ENCODE measurements at regions not wholly inside any gene's neighbourhood (a gene's known extent, or its start where the extent isn't known, plus 50 kb on each side); places are given as distances from the start of the nearest gene placed in this dataset.

DNA sequence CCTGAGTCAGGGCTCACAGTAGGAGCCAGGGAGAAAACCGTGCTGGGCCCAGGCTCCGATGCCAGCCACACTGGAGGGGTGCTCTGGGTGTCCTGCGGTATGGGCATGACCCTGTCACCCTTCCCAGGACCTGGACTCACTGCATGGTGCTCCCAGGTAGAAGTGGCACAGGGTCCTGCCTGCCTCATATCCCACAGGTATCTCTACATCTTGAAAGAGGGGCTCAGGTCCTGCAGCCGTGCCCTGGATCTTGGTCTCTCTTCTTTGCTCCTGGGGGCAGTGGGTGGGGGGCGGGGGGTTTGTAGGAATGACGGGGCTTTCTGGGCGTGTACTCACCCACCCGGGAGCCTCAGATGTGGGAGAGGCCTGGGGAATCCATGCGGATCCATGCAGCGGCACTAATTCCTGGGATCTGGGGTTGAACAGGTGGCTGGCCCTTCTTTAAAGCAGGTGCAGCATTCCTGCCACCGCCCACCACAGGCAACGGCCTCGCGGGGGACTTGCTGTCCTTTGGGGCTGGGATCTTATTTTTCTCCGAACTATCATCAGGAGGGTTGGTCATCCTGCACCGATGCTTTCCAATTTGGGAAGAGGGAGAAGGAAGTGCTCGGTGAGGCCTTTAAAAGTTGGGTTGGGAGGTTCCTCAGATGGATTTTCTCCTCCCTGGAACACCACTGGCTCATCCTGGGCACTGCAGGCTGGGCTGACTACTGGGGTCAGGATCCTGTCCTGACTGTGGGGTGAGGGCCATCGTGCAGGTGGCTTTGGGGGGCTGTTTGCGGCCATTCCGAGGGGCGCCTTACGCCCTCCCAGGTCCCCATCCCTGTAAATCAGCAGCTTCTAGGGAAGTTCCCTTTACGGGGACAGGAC, 886.4 kb downstream of the BRD1 start:
- CTCF ChIA-PET, result no interaction called here

GRCh38 chr22:48940266-48941032, 887.2 kb downstream of the BRD1 start:
- CTCF ChIA-PET, result no interaction called here

More for the DNA sequence above, 886.4 kb downstream of the BRD1 start:
- POLR2A ChIA-PET, result no interaction called here
- Histone ChIP-seq H3K4me3 (ENCODE audit: low read depth, low read length) (no peak overlapping the region), H3K36me3 (ENCODE audit: control insufficient read depth in 2 of 2, insufficient read depth in 1 of 2, low read length in 2 of 2) (no peaks in the 10 kb centered on the region), H3K9me3 (ENCODE audit: control insufficient read depth, insufficient read depth, low read depth, low read length) (no peaks in the 10 kb centered on the region), H3K4me1 (ENCODE audit: control insufficient read depth, insufficient read depth, low read length) (no peaks in the 10 kb centered on the region), H3K27ac (ENCODE audit: extremely low read depth, low read depth, low read length) (no peak overlapping the region)
- no peak for TF ChIP-seq ZSCAN18 (tag by site-specific recombination; IDR thresholded peaks at IDR 0.05)
- no peak for TF ChIP-seq ZNF335 (tag by site-specific recombination; conservative IDR thresholded peaks at IDR 0.05)
- TF ChIP-seq ZNF157 (tag by site-specific recombination; IDR thresholded peaks at IDR 0.05), result no peak
- no peak for TF ChIP-seq TSHZ1 (tag by site-specific recombination; IDR thresholded peaks at IDR 0.05; ENCODE audit: borderline replicate concordance)
- TF ChIP-seq GLI4 (tag by site-specific recombination; IDR thresholded peaks at IDR 0.05), result no peak

DNA sequence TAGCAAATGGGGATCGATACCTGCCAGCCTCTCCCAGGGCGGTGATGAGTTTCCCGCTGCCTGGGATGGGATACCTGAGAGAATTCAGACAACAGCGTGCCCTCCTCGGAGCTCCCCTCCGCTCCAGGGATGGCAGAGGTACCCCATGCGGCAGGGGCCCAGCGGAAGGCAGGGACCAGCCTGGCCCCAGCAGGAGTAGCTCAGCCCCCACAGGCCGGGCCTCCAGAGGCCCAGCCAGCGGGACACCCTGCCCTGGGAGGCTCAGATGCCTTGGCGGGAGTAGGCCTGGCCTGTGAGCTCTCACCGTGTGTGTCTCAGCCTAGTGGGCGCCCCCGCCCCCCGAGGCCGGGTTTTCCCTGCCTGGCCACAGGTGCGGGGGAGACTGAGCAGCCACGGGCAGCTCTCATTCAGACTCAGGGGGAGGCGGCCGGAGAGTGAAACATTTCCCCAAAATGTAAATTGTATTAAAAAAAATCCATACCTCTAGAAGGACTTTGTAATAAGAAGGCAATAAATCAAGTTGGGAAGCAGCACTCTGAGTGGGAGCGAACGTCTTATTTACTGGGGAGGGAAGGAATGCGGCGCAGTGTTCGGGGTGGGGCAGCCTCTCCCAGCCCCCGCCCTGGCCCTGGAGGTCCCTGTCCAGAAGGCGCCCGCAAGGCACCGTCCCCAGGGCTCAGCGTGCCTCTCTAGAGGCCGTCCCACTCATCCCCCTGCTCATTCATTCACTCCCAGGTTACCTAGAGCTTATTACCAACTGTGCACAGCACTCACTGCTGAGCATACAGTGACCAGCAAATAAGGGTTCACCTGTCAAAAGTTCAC, 888.0 kb downstream of the BRD1 start:
- TF ChIP-seq, protein P1, sequence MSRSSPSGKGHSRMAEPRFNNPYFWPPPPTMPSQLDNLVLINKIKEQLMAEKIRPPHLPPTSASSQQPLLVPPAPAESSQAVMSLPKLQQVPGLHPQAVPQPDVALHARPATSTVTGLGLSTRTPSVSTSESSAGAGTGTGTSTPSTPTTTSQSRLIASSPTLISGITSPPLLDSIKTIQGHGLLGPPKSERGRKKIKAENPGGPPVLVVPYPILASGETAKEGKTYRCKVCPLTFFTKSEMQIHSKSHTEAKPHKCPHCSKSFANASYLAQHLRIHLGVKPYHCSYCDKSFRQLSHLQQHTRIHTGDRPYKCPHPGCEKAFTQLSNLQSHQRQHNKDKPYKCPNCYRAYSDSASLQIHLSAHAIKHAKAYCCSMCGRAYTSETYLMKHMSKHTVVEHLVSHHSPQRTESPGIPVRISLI (tag by site-specific recombination; IDR thresholded peaks at IDR 0.05), result no peak
- TF ChIP-seq ZNF623 (tag by site-specific recombination; IDR thresholded peaks at IDR 0.05) (no peak), ZNF175 (tag by site-specific recombination; IDR thresholded peaks at IDR 0.05) (no peak), ZNF132 (tag by site-specific recombination; IDR thresholded peaks at IDR 0.05; ENCODE audit: borderline replicate concordance) (no peak)
- ChIA-PET POLR2A (no interaction called here), CTCF (no interaction called here)

More at GRCh38 chr22:48940266-48941032, 887.2 kb downstream of the BRD1 start:
- POLR2A ChIA-PET, result no interaction called here
- no peaks in the 10 kb centered on the region for H3K4me1 ChIP-seq (ENCODE audit: control insufficient read depth, insufficient read depth, low read length)
- H3K36me3 ChIP-seq (ENCODE audit: control insufficient read depth in 2 of 2, insufficient read depth in 1 of 2, low read length in 2 of 2), result no peaks in the 10 kb centered on the region
- no peak overlapping the region for H3K27ac ChIP-seq (ENCODE audit: extremely low read depth, low read depth, low read length)
- no peaks in the 10 kb centered on the region for H3K9me3 ChIP-seq (ENCODE audit: control insufficient read depth, insufficient read depth, low read depth, low read length)
- TF ChIP-seq, protein P2, sequence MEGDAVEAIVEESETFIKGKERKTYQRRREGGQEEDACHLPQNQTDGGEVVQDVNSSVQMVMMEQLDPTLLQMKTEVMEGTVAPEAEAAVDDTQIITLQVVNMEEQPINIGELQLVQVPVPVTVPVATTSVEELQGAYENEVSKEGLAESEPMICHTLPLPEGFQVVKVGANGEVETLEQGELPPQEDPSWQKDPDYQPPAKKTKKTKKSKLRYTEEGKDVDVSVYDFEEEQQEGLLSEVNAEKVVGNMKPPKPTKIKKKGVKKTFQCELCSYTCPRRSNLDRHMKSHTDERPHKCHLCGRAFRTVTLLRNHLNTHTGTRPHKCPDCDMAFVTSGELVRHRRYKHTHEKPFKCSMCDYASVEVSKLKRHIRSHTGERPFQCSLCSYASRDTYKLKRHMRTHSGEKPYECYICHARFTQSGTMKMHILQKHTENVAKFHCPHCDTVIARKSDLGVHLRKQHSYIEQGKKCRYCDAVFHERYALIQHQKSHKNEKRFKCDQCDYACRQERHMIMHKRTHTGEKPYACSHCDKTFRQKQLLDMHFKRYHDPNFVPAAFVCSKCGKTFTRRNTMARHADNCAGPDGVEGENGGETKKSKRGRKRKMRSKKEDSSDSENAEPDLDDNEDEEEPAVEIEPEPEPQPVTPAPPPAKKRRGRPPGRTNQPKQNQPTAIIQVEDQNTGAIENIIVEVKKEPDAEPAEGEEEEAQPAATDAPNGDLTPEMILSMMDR (tag by site-specific recombination; IDR thresholded peaks at IDR 0.05), result no peak
- TF ChIP-seq ZNF335 (tag by site-specific recombination; conservative IDR thresholded peaks at IDR 0.05) (no peak), ZNF830 (tag by site-specific recombination; IDR thresholded peaks at IDR 0.05; ENCODE audit: low read depth) (no peak)
- no peak overlapping the region for H3K4me3 ChIP-seq (ENCODE audit: low read depth, low read length)

More for the DNA sequence above, 888.0 kb downstream of the BRD1 start:
- Histone ChIP-seq H3K9me3 (ENCODE audit: control insufficient read depth, insufficient read depth, low read depth, low read length) (no peaks in the 10 kb centered on the region), H3K4me1 (ENCODE audit: control insufficient read depth, insufficient read depth, low read length) (no peaks in the 10 kb centered on the region), H3K4me3 (ENCODE audit: low read depth, low read length) (no peak overlapping the region), H3K27ac (ENCODE audit: extremely low read depth, low read depth, low read length) (no peak overlapping the region), H3K36me3 (ENCODE audit: control insufficient read depth in 2 of 2, insufficient read depth in 1 of 2, low read length in 2 of 2) (no peaks in the 10 kb centered on the region)
